ENCODE measurements at regions not wholly inside any gene's neighbourhood (a gene's known extent, or its start where the extent isn't known, plus 50 kb on each side); places are given as distances from the start of the nearest gene placed in this dataset.

DNA sequence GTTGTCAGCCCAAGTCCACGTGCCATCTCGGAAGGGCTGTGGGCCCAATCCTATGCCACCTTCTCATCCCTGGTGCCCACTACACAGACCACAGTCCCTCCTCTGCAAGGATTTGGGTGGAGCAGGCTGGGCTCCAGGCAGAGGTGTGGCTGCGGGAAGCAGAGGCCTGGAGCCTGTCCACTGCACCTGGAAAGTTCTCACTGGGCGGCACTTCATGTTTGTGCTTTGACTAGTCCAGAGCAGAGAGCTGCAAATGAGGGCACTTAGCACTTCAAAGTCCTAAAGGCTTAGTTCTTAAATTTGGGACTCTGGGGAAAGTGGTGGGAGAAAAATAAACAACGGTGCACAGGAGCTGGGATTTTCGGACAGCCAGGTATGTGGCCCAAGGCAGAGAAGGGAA is 308.9 kb upstream of the POU3F3 start:
- DNase-seq (ENCODE audit: low read depth), result no peak
- no peak overlapping the region for H3K4me3 ChIP-seq (ENCODE audit: control insufficient read depth, low read depth, low read length)
- TF ChIP-seq, protein P1, sequence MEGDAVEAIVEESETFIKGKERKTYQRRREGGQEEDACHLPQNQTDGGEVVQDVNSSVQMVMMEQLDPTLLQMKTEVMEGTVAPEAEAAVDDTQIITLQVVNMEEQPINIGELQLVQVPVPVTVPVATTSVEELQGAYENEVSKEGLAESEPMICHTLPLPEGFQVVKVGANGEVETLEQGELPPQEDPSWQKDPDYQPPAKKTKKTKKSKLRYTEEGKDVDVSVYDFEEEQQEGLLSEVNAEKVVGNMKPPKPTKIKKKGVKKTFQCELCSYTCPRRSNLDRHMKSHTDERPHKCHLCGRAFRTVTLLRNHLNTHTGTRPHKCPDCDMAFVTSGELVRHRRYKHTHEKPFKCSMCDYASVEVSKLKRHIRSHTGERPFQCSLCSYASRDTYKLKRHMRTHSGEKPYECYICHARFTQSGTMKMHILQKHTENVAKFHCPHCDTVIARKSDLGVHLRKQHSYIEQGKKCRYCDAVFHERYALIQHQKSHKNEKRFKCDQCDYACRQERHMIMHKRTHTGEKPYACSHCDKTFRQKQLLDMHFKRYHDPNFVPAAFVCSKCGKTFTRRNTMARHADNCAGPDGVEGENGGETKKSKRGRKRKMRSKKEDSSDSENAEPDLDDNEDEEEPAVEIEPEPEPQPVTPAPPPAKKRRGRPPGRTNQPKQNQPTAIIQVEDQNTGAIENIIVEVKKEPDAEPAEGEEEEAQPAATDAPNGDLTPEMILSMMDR (conservative IDR thresholded peaks at IDR 0.05; ENCODE audit: control insufficient read depth, insufficient read depth, low read depth, low read length), result no peak

DNA sequence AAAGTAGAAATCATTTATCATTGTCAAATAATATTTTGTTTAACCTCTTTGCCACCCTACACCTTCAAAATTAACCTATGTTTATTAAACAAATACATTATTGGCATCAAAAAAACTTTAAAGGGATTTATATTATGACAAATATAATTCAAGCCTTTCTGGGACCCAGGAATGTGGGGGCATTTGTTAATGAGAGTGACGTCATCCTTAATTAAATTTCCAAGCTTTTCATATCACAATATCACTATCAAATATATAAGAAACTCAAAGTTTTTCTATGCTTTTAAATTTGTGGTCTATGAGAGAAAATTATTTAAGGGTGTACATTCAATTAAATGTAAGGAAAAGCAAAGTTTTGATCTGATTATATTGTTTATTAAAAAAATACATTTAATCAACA is 307.4 kb upstream of the POU3F3 start:
- H3K4me3 ChIP-seq (ENCODE audit: control insufficient read depth, low read depth, low read length), result no peak overlapping the region
- no peak for DNase-seq (ENCODE audit: low read depth)
- TF ChIP-seq, protein P1 (conservative IDR thresholded peaks at IDR 0.05; ENCODE audit: control insufficient read depth, insufficient read depth, low read depth, low read length), result no peak

DNA sequence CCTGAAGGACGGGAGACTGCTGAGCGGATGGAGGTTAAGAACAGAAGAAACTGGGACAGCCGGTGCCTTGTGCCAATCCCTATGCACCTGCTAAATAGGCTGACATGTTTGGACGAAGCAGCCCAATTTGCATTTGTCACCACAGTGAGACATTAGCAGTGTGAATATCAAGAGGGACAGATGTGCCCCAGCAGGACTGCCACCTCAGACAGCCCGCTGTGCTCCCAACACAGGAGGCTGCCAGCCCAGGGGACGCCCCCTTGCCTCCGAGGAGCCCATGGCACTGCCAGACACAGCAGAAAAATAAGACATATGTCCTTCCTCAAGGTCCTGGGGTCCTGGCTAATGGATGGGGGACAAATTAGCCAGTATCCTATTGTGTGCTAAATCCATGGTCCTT is 306.7 kb upstream of the POU3F3 start:
- H3K4me3 ChIP-seq (ENCODE audit: control insufficient read depth, low read depth, low read length), result no peak overlapping the region
- TF ChIP-seq, protein P1 (conservative IDR thresholded peaks at IDR 0.05; ENCODE audit: control insufficient read depth, insufficient read depth, low read depth, low read length), result no peak

DNA sequence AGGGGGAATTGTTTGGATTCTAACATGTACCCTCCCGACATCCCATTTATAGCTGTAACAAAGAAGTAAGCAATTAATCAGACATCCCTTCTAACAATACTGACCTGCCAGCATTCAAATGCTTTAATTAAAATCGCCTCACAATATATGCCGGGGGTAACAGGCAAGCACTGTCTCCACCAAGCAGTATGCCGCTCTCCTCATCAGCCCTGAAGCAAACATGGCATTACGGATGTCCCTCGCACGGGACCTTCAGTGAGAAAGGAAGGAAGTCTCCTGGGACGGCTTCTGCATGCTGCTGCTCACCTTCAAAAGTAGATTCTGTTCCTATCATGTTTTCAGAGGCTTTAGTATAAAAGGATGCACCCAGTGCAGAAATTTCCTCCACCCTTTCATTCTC is 292.7 kb upstream of the POU3F3 start:
- DNase-seq (ENCODE audit: low read depth), result no peak
- H3K4me3 ChIP-seq (ENCODE audit: control insufficient read depth, low read depth, low read length), result no peak overlapping the region
- TF ChIP-seq, protein P1 (conservative IDR thresholded peaks at IDR 0.05; ENCODE audit: control insufficient read depth, insufficient read depth, low read depth, low read length), result no peak

More for the DNA sequence above, 306.7 kb upstream of the POU3F3 start:
- DNase-seq (ENCODE audit: low read depth), result no peak

DNA sequence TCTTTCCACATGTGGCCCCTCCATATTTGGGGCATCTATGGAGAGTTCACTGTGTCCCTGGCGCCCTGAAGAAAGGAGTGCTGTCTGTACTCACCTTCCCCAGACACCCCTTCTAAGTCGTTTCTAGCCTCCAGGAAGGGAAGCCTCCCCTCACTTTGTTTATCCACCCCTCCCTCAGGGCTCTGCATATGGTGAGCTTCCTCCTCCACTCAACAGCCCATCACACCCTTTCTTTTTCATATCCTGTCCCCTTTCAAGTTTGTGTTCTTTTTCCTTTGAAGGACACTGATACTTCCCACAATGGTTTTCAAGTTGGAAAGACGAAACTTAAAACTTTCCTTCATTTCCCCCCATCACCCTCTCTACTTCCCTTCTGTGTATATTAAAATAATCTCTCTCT is 291.4 kb upstream of the POU3F3 start:
- H3K4me3 ChIP-seq (ENCODE audit: control insufficient read depth, low read depth, low read length), result no peak overlapping the region
- TF ChIP-seq, protein P1 (conservative IDR thresholded peaks at IDR 0.05; ENCODE audit: control insufficient read depth, insufficient read depth, low read depth, low read length), result no peak

DNA sequence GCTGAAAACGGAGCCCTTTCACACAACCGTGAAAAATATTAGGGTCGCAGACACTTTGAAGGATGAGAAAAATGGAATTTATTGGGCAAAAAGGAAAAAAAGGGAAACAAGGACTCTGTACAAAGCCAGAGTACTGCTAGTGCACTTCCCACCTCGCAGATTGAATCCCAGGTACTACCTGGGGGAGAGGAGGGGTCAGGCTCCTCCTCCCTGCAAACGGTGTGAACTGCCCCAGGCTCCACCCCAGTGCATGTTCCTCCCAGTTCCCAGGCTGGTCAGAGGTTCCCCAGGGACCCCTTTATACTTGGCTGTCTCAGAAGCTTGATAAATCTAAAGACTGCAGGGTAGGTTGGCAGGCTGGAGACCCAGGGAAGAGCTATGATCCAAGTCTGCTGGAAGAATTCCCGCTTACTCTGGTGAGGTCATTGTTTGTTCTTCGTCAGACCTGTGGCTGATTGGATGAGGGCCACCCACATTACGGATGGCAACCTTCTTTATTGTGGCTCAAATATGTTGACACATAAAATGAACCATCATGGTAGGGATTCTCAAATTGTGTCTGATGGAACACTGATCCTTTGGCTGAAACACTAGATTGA is 290.4 kb upstream of the POU3F3 start:
- DNase-seq (ENCODE audit: low read depth), result no peak
- H3K4me3 ChIP-seq (ENCODE audit: control insufficient read depth, low read depth, low read length), result no peak overlapping the region
- TF ChIP-seq, protein P1 (conservative IDR thresholded peaks at IDR 0.05; ENCODE audit: control insufficient read depth, insufficient read depth, low read depth, low read length), result no peak

More for the DNA sequence above, 291.4 kb upstream of the POU3F3 start:
- DNase-seq (ENCODE audit: low read depth), result no peak

DNA sequence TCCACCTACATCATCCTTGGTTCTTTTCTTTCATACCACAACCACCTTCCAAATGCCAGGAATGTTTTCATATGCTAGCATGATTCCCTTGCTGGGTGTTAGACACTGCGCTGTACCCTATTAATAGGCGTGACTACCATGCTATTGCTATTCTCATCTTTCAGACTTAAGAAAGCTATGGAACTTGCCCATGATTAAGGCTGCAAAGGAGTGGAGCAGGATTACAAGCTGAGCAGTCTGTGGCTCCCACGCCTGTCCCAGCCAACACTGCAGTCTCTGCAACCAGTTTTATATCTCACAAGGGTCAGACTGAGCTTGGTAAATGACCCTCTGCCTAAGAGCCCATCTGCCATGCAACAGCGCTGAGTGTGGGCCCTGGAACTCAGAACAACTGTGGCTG is 285.7 kb upstream of the POU3F3 start:
- TF ChIP-seq, protein P1 (conservative IDR thresholded peaks at IDR 0.05; ENCODE audit: control insufficient read depth, insufficient read depth, low read depth, low read length), result no peak
- no peak overlapping the region for H3K4me3 ChIP-seq (ENCODE audit: control insufficient read depth, low read depth, low read length)
- no peak for DNase-seq (ENCODE audit: low read depth)
